K562 (cell line): ENCODE measurements at regions not wholly inside any gene's neighbourhood (a gene's known extent, or its start where the extent isn't known, plus 50 kb on each side); places are given as distances from the start of the nearest gene placed in this dataset.

Source experiments
- CTCF ChIP-seq, 3 experiments: IDR thresholded peaks in 2 of 3; conservative IDR thresholded peaks in 1 of 3; 2 replicates each; pipeline ENCODE4 v1.5.1; 2011 to 2012; ENCODE audit warnings: low read length in 3 of 3, mild to moderate bottlenecking in 3 of 3, control low read depth in 2 of 3, improper control_type of control experiment in 1 of 3, inconsistent platforms in 1 of 3, low read depth in 1 of 3, mixed read lengths in 1 of 3, moderate library complexity in 1 of 3; ENCODE audit not compliant: insufficient read depth in 2 of 3
- FOSL1 ChIP-seq: fragments of 200-800 bp; sonication (Bioruptor generic); conservative IDR thresholded peaks from 2 replicates; pipeline ENCODE4 v1.6.1; 2016; ENCODE audit warnings: missing genetic modification characterization, missing compliant biosample characterization
- POLR2A ChIP-seq: fragments of 450-650 bp; conservative IDR thresholded peaks from 2 replicates; pipeline ENCODE4 v1.6.1; 2016
- POLR2AphosphoS5 ChIP-seq: IDR thresholded peaks from 2 replicates; pipeline ENCODE4 v1.6.1; 2011; ENCODE audit warnings: mild to moderate bottlenecking, low read depth, low read length, moderate library complexity; ENCODE audit not compliant: control insufficient read depth, insufficient read depth
- RBBP5 ChIP-seq: fragments of 200-600 bp; sonication (generic); IDR thresholded peaks from 2 replicates; pipeline ENCODE4 v1.6.1; 2012; ENCODE audit warnings: borderline replicate concordance, mild to moderate bottlenecking, low read length, control low read depth, inconsistent platforms; ENCODE audit not compliant: insufficient read depth, poor library complexity, severe bottlenecking
- TEAD1 ChIP-seq, 2 experiments: fragments of 450-650 bp in 1 of 2; sonication (generic) in 1 of 2; formaldehyde crosslinking; IDR thresholded peaks; 2 replicates each; pipeline versions ENCODE4 v1.4.0 to v1.8.0; 2020 to 2022; ENCODE audit warnings: mild to moderate bottlenecking in 2 of 2, missing genetic modification reagents in 1 of 2
- YY1 ChIP-seq, 3 experiments: IDR thresholded peaks; 2 replicates each; pipeline ENCODE4 v1.6.1; 2011; ENCODE audit warnings: low read length in 2 of 3, mild to moderate bottlenecking in 2 of 3, moderate library complexity in 2 of 3, borderline replicate concordance in 1 of 3, control low read depth in 1 of 3, low read depth in 1 of 3; ENCODE audit not compliant: insufficient read depth in 3 of 3, insufficient replicate concordance in 2 of 3, control insufficient read depth in 1 of 3, insufficient read length in 1 of 3; ENCODE audit errors: extremely low read depth in 1 of 3
- ZBTB34 ChIP-seq: fragments of 250-450 bp; sonication (Bioruptor Pico); IDR thresholded peaks from 2 replicates; pipeline ENCODE4 v1.8.0; 2021; ENCODE audit warnings: mild to moderate bottlenecking, moderate library complexity
- ZNF766 ChIP-seq: fragments of 200-800 bp; sonication (Bioruptor generic); conservative IDR thresholded peaks from 2 replicates; pipeline ENCODE4 v1.6.1; 2016; ENCODE audit warnings: missing genetic modification characterization, missing compliant biosample characterization

GRCh38 chr4:45121426-45121975 lies 395.1 kb upstream of the GNPDA2 start:
- TF ChIP-seq TEAD1 (CRISPR knock-in tag; IDR thresholded peaks at IDR 0.05): no peak
- TF ChIP-seq ZBTB34 (CRISPR knock-in tag): no peak
- no peak for TF ChIP-seq POLR2AphosphoS5
- no peak for TF ChIP-seq ZNF766
- TF ChIP-seq POLR2A: no peak
- no peak for TF ChIP-seq RBBP5
- TF ChIP-seq CTCF (IDR thresholded peaks at IDR 0.05 in 2 of 3, conservative IDR thresholded peaks at IDR 0.05 in 1 of 3; ENCODE audit: insufficient read depth in 2 of 3, low read depth in 1 of 3, low read length in 3 of 3): no peak
- no peak for TF ChIP-seq YY1 (IDR thresholded peaks at IDR 0.05; ENCODE audit: borderline replicate concordance in 1 of 3, control insufficient read depth in 1 of 3, extremely low read depth in 1 of 3, insufficient read depth in 3 of 3, insufficient read length in 1 of 3, insufficient replicate concordance in 2 of 3, low read depth in 1 of 3, low read length in 2 of 3)
- TF ChIP-seq FOSL1: no peak
